GM12864 (cell line): ENCODE measurements at regions not wholly inside any gene's neighbourhood (a gene's known extent, or its start where the extent isn't known, plus 50 kb on each side); places are given as distances from the start of the nearest gene placed in this dataset.

Experiments used
- DNase-seq: peaks from one replicate; pipeline ENCODE4 v3.0.0-alpha.2; 2011; ENCODE audit warnings: low read depth
- H3K4me3 ChIP-seq: 2 replicates; pipeline ENCODE4 v1.5.1; 2011; ENCODE audit warnings: mild to moderate bottlenecking, low read depth, low read length, control low read depth
- TF ChIP-seq, protein P1 (sequence below): IDR thresholded peaks from 2 replicates; pipeline ENCODE4 v1.5.1; 2011; ENCODE audit warnings: low read depth, mild to moderate bottlenecking, moderate library complexity, low read length, control low read depth, inconsistent platforms; ENCODE audit errors: missing control alignments

DNA sequence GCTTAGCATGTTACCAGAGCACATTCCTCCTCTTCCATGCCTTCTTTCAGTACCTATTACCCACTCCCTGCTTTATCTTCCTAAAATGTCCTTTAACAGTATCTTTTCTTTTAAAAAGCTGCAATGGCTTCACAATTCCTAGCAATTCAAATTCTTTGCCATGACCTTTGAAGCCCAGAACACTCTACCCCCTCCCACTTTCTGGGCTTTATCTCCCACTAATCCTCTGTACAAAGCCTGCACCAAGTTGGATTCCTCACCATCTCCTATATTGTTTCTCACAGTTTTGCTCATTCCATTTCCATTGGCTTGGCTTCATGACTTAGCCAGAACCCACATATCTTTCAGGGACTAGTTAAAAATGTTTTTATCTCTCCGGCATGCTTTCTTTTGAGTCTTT lies 80.9 kb downstream of the FAM76B start:
- H3K4me3 ChIP-seq, result no peak overlapping the region
- TF ChIP-seq, protein P1, sequence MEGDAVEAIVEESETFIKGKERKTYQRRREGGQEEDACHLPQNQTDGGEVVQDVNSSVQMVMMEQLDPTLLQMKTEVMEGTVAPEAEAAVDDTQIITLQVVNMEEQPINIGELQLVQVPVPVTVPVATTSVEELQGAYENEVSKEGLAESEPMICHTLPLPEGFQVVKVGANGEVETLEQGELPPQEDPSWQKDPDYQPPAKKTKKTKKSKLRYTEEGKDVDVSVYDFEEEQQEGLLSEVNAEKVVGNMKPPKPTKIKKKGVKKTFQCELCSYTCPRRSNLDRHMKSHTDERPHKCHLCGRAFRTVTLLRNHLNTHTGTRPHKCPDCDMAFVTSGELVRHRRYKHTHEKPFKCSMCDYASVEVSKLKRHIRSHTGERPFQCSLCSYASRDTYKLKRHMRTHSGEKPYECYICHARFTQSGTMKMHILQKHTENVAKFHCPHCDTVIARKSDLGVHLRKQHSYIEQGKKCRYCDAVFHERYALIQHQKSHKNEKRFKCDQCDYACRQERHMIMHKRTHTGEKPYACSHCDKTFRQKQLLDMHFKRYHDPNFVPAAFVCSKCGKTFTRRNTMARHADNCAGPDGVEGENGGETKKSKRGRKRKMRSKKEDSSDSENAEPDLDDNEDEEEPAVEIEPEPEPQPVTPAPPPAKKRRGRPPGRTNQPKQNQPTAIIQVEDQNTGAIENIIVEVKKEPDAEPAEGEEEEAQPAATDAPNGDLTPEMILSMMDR, result no peak
- DNase-seq, result no peak

GRCh38 chr11:95706974-95707387 lies 82.6 kb downstream of the FAM76B start:
- DNase-seq, result no peak
- no peak overlapping the region for H3K4me3 ChIP-seq
- TF ChIP-seq, protein P1, result no peak

- DNase-seq, result peak; percentile 30
- TF ChIP-seq, protein P1, result peak; percentile 88
- H3K4me3 ChIP-seq, result no peak overlapping the region
Observed at GRCh38 chr11:95705485-95706124, 84.0 kb downstream of the FAM76B start.

GRCh38 chr11:95704865-95705264 lies 84.7 kb downstream of the FAM76B start:
- no peak overlapping the region for H3K4me3 ChIP-seq
- TF ChIP-seq, protein P1, result no peak
- no peak for DNase-seq

DNA sequence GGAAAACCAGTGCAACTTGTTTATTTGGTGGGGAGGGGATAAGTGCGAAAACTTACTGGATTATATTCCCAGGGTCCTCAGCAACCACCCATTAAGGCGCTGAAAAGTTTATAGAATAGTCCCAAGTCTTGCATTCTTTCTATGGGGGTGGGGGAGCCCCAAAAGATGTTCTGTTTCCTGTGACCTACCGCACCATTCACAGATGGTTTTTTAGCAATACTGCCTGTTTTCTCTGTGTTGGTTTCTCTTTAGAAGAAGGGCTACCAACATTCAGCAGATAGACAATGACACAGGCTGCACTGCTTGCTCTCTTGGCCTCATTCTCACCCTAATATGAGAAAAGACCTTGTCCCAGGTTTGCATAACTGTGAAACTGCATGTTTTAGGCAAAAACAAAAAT lies 86.5 kb downstream of the FAM76B start:
- no peak overlapping the region for H3K4me3 ChIP-seq
- no peak for DNase-seq
- TF ChIP-seq, protein P1, result no peak

DNA sequence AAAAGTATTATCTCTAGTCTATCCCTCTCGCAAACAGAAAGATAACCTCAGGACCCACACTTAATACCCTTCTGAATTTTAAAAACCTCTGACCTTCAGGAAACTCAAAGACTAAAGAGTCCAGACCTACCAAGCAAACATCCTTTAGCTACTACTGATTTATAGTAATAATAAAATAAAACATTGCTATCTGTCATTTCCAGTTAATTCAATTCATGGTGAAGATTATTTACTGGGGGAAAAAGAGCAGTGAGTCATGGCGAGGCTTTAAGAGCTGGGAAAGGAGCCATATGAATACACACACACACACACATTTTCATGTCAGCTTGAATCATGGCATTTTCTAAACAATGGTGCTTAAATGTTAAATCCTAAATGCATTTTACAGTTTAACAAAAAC lies 87.1 kb downstream of the FAM76B start:
- DNase-seq, result no peak
- TF ChIP-seq, protein P1, result no peak
- no peak overlapping the region for H3K4me3 ChIP-seq

- no peak overlapping the region for H3K4me3 ChIP-seq
- TF ChIP-seq, protein P1, result no peak
- DNase-seq, result no peak
Observed at GRCh38 chr11:95700471-95700817, 89.1 kb downstream of the FAM76B start.
